Keratinocyte (primary cell): ENCODE measurements at regions not wholly inside any gene's neighbourhood (a gene's known extent, or its start where the extent isn't known, plus 50 kb on each side); places are given as distances from the start of the nearest gene placed in this dataset.

Experiments used
- DNase-seq: peaks from one replicate; pipeline ENCODE4 v3.0.0-alpha.2; 2011; ENCODE audit warnings: low read depth, missing footprints, low spot score
- FAIRE-seq: peaks from 2 replicates; lab custom pipeline; 2011; peaks lifted over from hg19 to GRCh38; lab: Jason Lieb, UNC
- H2AFZ ChIP-seq: 2 replicates; pipeline ENCODE4 v1.6.0; 2012; ENCODE audit warnings: low read length, control low read depth, inconsistent platforms; ENCODE audit not compliant: control insufficient read depth
- H3K27ac ChIP-seq: 2 replicates; pipeline ENCODE4 v1.5.1; 2011; ENCODE audit warnings: low read length; ENCODE audit not compliant: control insufficient read depth, insufficient read depth
- H3K27me3 ChIP-seq: 3 replicates; pipeline ENCODE4 v1.6.0; 2011; ENCODE audit warnings: low read length; ENCODE audit not compliant: control insufficient read depth, insufficient read depth; ENCODE audit errors: extremely low read depth
- H3K36me3 ChIP-seq, 2 experiments: 2 replicates in 1 of 2; 3 replicates in 1 of 2; pipeline ENCODE4 v1.5.1; 2011; ENCODE audit warnings: low read length in 2 of 2, mild to moderate bottlenecking in 1 of 2; ENCODE audit not compliant: control insufficient read depth in 2 of 2, insufficient read depth in 2 of 2; ENCODE audit errors: extremely low read depth in 1 of 2
- H3K4me1 ChIP-seq: 3 replicates; pipeline ENCODE4 v1.5.1; 2011; ENCODE audit warnings: low read length; ENCODE audit not compliant: control insufficient read depth, insufficient read depth; ENCODE audit errors: extremely low read depth
- H3K4me2 ChIP-seq: 3 replicates; pipeline ENCODE4 v1.6.0; 2011; ENCODE audit warnings: low read depth, low read length; ENCODE audit not compliant: control insufficient read depth, insufficient read depth; ENCODE audit errors: extremely low read depth
- H3K4me3 ChIP-seq, 3 experiments: fragments of 200-600 bp in 1 of 3; sonication (generic) in 1 of 3; 2 replicates in 2 of 3; 3 replicates in 1 of 3; pipeline ENCODE4 v1.5.1; 2011 to 2016; ENCODE audit warnings: low read length in 3 of 3, mild to moderate bottlenecking in 3 of 3, control low read depth in 2 of 3, inconsistent platforms in 1 of 3, low read depth in 1 of 3, mixed read lengths in 1 of 3, mixed run types in 1 of 3, moderate library complexity in 1 of 3; ENCODE audit not compliant: control insufficient read depth in 2 of 3, insufficient read depth in 2 of 3; ENCODE audit errors: extremely low read depth in 1 of 3
- H3K79me2 ChIP-seq: 2 replicates; pipeline ENCODE4 v1.6.0; 2012; ENCODE audit warnings: low read length; ENCODE audit not compliant: control insufficient read depth, insufficient read depth
- H3K9ac ChIP-seq: 3 replicates; pipeline ENCODE4 v1.6.0; 2011; ENCODE audit warnings: low read length; ENCODE audit not compliant: control insufficient read depth, insufficient read depth; ENCODE audit errors: extremely low read depth
- H3K9me1 ChIP-seq: 3 replicates; pipeline ENCODE4 v1.6.0; 2011; ENCODE audit warnings: low read length; ENCODE audit not compliant: control insufficient read depth, insufficient read depth; ENCODE audit errors: extremely low read depth
- H3K9me3 ChIP-seq: 2 replicates; pipeline ENCODE4 v1.5.1; 2012; ENCODE audit warnings: low read depth, low read length; ENCODE audit not compliant: control insufficient read depth
- H4K20me1 ChIP-seq: 3 replicates; pipeline ENCODE4 v1.6.0; 2011; ENCODE audit warnings: low read length; ENCODE audit not compliant: control insufficient read depth, insufficient read depth; ENCODE audit errors: extremely low read depth
- CTCF ChIP-seq, 3 experiments: IDR thresholded peaks in 1 of 3; conservative IDR thresholded peaks in 1 of 3; optimal IDR thresholded peaks in 1 of 3; 2 replicates in 2 of 3; 3 replicates in 1 of 3; pipeline versions ENCODE3 to v1.5.1; 2011; ENCODE audit warnings: low read length in 3 of 3, mild to moderate bottlenecking in 3 of 3, moderate library complexity in 2 of 3, control low read depth in 1 of 3, inconsistent platforms in 1 of 3; ENCODE audit not compliant: insufficient read depth in 2 of 3; ENCODE audit errors: extremely low read depth in 1 of 3
- EZH2 ChIP-seq: IDR thresholded peaks from one replicate; pipeline ENCODE4 v1.6.1; 2012; ENCODE audit warnings: inconsistent platforms, mild to moderate bottlenecking, low read length, moderate library complexity
- dilution Hi-C: fragments of 300-500 bp; cut with MboI; formaldehyde crosslinking; loops from one replicate; pipeline ENCODE4 v1.7.0; 2020; ENCODE audit warnings: low sequenced_read_pairs; ENCODE audit not compliant: extremely low pct_ligation_motif_present

- DNase-seq (no peak), FAIRE-seq (no peak)
- H2AFZ ChIP-seq: no peak overlapping the region
- H3K27ac ChIP-seq: no peak overlapping the region
- H4K20me1 ChIP-seq: no peaks in the 10 kb centered on the region
- no peak overlapping the region for H3K4me2 ChIP-seq
- H3K9me3 ChIP-seq: no peaks in the 10 kb centered on the region
- TF ChIP-seq CTCF (optimal IDR thresholded peaks at IDR 0.05 in 1 of 3, IDR thresholded peaks at IDR 0.05 in 1 of 3, conservative IDR thresholded peaks at IDR 0.05 in 1 of 3; ENCODE audit: extremely low read depth in 1 of 3, insufficient read depth in 2 of 3, low read length in 3 of 3) (no peak), EZH2 (no peak)
- no peaks in the 10 kb centered on the region for H3K27me3 ChIP-seq
- dilution Hi-C loops: no loop called here
- H3K9ac ChIP-seq: no peak overlapping the region
- no peaks in the 10 kb centered on the region for H3K4me1 ChIP-seq
- H3K9me1 ChIP-seq: no peaks in the 10 kb centered on the region
- H3K4me3 ChIP-seq: no peak overlapping the region
- H3K79me2 ChIP-seq: no peaks in the 10 kb centered on the region
- no peaks in the 10 kb centered on the region for H3K36me3 ChIP-seq
Observed at GRCh38 chr12:130263025-130263424, 74.7 kb upstream of the PIWIL1 start.

GRCh38 chr12:130263996-130264395 is 73.7 kb upstream of the PIWIL1 start:
- Histone ChIP-seq H3K9me3 (no peaks in the 10 kb centered on the region), H2AFZ (no peak overlapping the region), H3K36me3 (no peaks in the 10 kb centered on the region), H3K9ac (no peak overlapping the region), H4K20me1 (no peaks in the 10 kb centered on the region), H3K9me1 (no peaks in the 10 kb centered on the region), H3K4me1 (no peaks in the 10 kb centered on the region), H3K27me3 (no peaks in the 10 kb centered on the region), H3K4me2 (no peak overlapping the region), H3K27ac (no peak overlapping the region), H3K79me2 (no peaks in the 10 kb centered on the region), H3K4me3 (no peak overlapping the region)
- FAIRE-seq (no peak), DNase-seq (no peak)
- dilution Hi-C loops: no loop called here
- no peak for TF ChIP-seq EZH2
- no peak for TF ChIP-seq CTCF (optimal IDR thresholded peaks at IDR 0.05 in 1 of 3, IDR thresholded peaks at IDR 0.05 in 1 of 3, conservative IDR thresholded peaks at IDR 0.05 in 1 of 3; ENCODE audit: extremely low read depth in 1 of 3, insufficient read depth in 2 of 3, low read length in 3 of 3)
